Stimulated activated memory B cell treated with anti-CD40 and anti-IgM and Interleukin-4, amounts not matched to agents 10 μg/mL and 1 μg/mL and 100 μg/mL, for 72 hours (primary cell): ENCODE measurements at regions not wholly inside any gene's neighbourhood (a gene's known extent, or its start where the extent isn't known, plus 50 kb on each side); places are given as distances from the start of the nearest gene placed in this dataset.

Experiments used
- ATAC-seq: fragments of 150-1000 bp; cut with Tn5 transposase; 2 replicates; pipeline ENCODE4 v1.10.0; 2021
- H3K27ac Mint-ChIP-seq: one replicate; pipeline ENCODE4 v1.8.0; 2022; ENCODE audit warnings: mild to moderate bottlenecking, mixed read lengths
- H3K27me3 Mint-ChIP-seq: one replicate; pipeline ENCODE4 v1.8.0; 2022; ENCODE audit warnings: mixed read lengths
- H3K36me3 Mint-ChIP-seq: one replicate; pipeline ENCODE4 v1.8.0; 2022; ENCODE audit warnings: mixed read lengths
- H3K4me1 Mint-ChIP-seq: one replicate; pipeline ENCODE4 v1.8.0; 2022; ENCODE audit warnings: mixed read lengths
- H3K4me3 Mint-ChIP-seq: one replicate; pipeline ENCODE4 v1.8.0; 2022; ENCODE audit warnings: mild to moderate bottlenecking, moderate library complexity, mixed read lengths
- H3K9me3 Mint-ChIP-seq: one replicate; pipeline ENCODE4 v1.8.0; 2022; ENCODE audit warnings: mixed read lengths

DNA sequence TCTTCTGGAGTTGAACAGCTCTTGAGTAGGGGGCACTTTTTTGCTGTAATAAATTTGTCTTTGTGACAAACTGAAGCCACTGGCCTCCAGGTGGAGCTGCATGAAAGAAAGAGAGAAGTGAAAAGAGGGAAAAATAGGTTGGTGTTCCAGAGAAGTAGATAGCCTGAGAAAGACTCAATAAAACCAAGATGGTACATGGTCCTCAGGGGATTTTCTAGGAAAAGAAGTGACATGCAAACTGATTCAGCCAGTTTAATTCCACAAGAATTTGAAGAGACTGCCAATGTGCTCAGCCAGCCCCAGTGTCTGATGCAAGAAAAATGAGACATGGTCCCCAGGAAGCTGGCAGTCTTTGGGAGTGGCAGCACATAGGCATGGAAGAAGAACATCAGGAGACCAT, 152.7 kb downstream of the CD47 start:
- H3K4me1 Mint-ChIP-seq: peaks cover 7% of the 10 kb centered on the region
- no peak for ATAC-seq
- H3K36me3 Mint-ChIP-seq: peaks cover 8% of the 10 kb centered on the region
- peak overlapping the region; percentile 7 for H3K27ac Mint-ChIP-seq
- peaks cover 8% of the 10 kb centered on the region for H3K27me3 Mint-ChIP-seq
- peaks cover 5% of the 10 kb centered on the region for H3K9me3 Mint-ChIP-seq
- no peak overlapping the region for H3K4me3 Mint-ChIP-seq

DNA sequence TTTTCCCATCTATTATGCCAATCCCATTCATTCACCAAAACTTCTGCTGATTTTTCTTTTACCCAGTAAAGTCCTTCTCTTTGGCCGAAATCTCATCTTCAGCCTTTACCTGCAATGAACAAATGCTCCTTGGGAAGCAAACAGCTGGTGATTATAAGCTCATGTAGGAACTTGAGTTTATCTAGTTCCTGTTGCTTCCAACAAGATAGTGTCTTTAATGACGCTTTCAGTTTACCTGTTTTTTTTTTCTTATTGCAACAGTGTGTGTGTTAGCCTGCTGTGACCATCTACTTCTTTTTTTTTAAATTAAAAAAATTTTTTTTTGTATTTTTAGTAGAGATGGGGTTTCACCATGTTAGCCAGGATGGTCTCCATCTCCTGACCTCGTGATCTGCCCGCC, 156.0 kb downstream of the CD47 start:
- Mint-ChIP-seq H3K27ac (no peak overlapping the region), H3K4me3 (no peak overlapping the region), H3K4me1 (peaks cover 7% of the 10 kb centered on the region), H3K9me3 (peaks cover 7% of the 10 kb centered on the region), H3K36me3 (peaks cover 8% of the 10 kb centered on the region), H3K27me3 (peaks cover 13% of the 10 kb centered on the region)
- ATAC-seq: no peak

DNA sequence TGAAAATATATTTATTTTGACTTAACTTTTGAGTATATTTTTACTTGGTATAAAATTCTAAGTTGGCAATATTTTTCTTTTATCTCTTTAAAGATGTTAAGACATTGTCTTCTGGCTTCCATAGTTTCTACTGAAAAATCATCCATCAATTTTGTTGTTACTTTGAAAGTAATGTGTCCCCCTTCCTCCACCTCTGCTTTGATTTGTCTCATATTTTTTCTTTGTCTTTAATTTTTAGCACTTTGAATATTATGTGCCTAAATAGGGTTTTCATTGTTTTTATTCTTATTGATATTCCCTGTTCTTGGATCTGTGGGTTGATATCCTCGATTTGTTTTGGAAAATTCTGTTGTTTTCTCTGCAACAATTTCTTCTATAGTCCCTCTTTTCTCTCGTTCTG, 157.4 kb downstream of the CD47 start:
- ATAC-seq: no peak
- peaks cover 13% of the 10 kb centered on the region for H3K27me3 Mint-ChIP-seq
- no peak overlapping the region for H3K4me3 Mint-ChIP-seq

GRCh38 chr3:107931326-107931725, 159.5 kb downstream of the CD47 start:
- H3K9me3 Mint-ChIP-seq: peaks cover 7% of the 10 kb centered on the region
- no peak overlapping the region for H3K4me3 Mint-ChIP-seq
- no peak overlapping the region for H3K27ac Mint-ChIP-seq
- peaks cover 16% of the 10 kb centered on the region for H3K4me1 Mint-ChIP-seq
- peaks cover 8% of the 10 kb centered on the region for H3K36me3 Mint-ChIP-seq
- H3K27me3 Mint-ChIP-seq: peaks cover 14% of the 10 kb centered on the region
- no peak for ATAC-seq

More for the DNA sequence above, 157.4 kb downstream of the CD47 start:
- H3K9me3 Mint-ChIP-seq: peaks cover 7% of the 10 kb centered on the region
- H3K36me3 Mint-ChIP-seq: peaks cover 8% of the 10 kb centered on the region
- peaks cover 7% of the 10 kb centered on the region for H3K4me1 Mint-ChIP-seq
- no peak overlapping the region for H3K27ac Mint-ChIP-seq

DNA sequence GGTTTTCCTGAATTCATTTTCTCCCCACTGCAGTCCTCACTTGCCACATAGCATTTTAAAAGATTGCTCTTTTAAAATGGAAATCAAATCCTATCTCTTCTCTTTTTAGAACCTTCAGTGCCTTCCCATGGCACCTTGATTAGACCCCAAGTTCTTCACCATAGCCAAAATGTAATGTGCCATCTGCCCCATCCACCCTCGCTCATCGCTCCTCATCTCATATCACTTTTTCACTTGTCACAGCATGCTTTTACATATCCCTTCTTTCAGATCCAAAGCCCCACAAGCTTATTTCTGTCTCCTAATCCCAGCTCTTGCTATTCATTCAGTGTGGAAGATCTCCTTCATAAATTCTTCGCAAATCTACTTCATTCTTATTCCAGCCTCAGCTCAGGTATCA, 161.7 kb downstream of the CD47 start:
- Mint-ChIP-seq H3K4me3 (no peak overlapping the region), H3K9me3 (peaks cover 7% of the 10 kb centered on the region), H3K27me3 (peaks cover 24% of the 10 kb centered on the region), H3K4me1 (peaks cover 16% of the 10 kb centered on the region), H3K27ac (no peak overlapping the region), H3K36me3 (peaks cover 8% of the 10 kb centered on the region)
- ATAC-seq: no peak

DNA sequence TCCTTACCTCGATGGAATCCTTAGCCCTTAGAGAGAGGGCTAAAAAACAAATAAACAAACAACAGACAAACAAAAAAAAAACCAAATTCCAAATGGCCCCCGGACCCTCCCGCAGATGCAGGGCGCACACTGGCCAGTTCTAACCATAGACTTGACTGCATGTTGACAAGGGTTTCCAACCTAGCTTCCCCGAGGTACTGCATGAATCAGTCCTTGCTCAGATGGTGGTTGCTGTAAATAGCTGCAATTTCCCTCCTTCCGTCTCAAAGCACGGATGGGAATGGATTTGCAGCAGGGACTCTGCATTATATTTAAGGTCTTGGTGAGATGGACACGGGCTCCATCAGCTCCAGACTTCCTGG, 162.8 kb downstream of the CD47 start:
- H3K4me1 Mint-ChIP-seq: peaks cover 16% of the 10 kb centered on the region
- H3K27me3 Mint-ChIP-seq: peaks cover 16% of the 10 kb centered on the region
- H3K27ac Mint-ChIP-seq: peak overlapping the region; percentile 93
- H3K36me3 Mint-ChIP-seq: no peaks in the 10 kb centered on the region
- H3K4me3 Mint-ChIP-seq: peak overlapping the region; percentile 91
- peaks cover 1% of the 10 kb centered on the region for H3K9me3 Mint-ChIP-seq
- ATAC-seq: peak; percentile 63

DNA sequence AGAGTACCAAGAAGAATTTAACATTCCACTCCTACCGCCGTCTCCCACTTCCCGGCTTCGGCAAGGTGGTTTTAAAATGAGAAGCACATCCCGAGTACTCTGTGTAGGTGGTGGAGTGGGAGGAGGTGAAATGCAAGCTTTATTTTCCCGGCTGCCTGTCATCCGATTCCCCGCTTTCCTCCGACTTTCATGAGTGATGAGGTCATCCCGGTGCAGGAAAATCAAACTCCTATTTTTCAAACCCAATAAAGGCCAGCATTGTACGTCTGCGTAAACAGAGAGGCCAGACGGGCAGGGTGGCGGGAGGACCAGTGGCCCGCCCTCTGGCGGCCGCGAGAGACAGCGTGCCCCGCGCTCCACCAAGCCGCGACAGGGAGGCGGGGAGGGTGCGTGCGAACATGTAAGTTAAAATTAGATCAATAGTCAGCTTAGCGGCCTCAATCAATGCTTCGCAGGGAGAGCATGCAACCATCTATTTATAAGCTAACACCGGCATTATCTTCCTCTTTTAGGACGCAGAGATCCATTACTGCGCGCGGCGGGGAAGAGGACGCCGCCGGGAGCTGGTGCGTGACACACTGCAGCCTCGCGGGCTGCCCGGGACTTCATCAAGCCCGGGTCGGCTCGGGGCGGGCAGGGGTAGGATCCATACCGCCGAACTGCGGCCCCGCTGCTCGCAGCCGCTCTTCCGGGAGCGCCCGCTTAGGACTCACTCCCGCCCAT, 163.3 kb downstream of the CD47 start:
- peaks cover 11% of the 10 kb centered on the region for H3K27me3 Mint-ChIP-seq
- peak; percentile 95 for ATAC-seq
- H3K4me3 Mint-ChIP-seq: peak overlapping the region; percentile 91
- H3K36me3 Mint-ChIP-seq: no peaks in the 10 kb centered on the region
- H3K4me1 Mint-ChIP-seq: peaks cover 16% of the 10 kb centered on the region
- H3K9me3 Mint-ChIP-seq: no peaks in the 10 kb centered on the region
- peak overlapping the region; percentile 93 for H3K27ac Mint-ChIP-seq

- Mint-ChIP-seq H3K36me3 (no peaks in the 10 kb centered on the region), H3K27ac (peak overlapping the region; percentile 3), H3K4me3 (no peak overlapping the region), H3K4me1 (peaks cover 16% of the 10 kb centered on the region), H3K9me3 (no peaks in the 10 kb centered on the region), H3K27me3 (peaks cover 11% of the 10 kb centered on the region)
- no peak for ATAC-seq
These were observed 165.0 kb downstream of the CD47 start for GRCh38 chr3:107925851-107926250.

- ATAC-seq: no peak
- Mint-ChIP-seq H3K36me3 (no peaks in the 10 kb centered on the region), H3K4me1 (no peaks in the 10 kb centered on the region), H3K9me3 (no peaks in the 10 kb centered on the region), H3K27me3 (peaks cover 34% of the 10 kb centered on the region), H3K27ac (no peak overlapping the region), H3K4me3 (no peak overlapping the region)
These were observed 169.8 kb downstream of the CD47 start for GRCh38 chr3:107921038-107921437.

DNA sequence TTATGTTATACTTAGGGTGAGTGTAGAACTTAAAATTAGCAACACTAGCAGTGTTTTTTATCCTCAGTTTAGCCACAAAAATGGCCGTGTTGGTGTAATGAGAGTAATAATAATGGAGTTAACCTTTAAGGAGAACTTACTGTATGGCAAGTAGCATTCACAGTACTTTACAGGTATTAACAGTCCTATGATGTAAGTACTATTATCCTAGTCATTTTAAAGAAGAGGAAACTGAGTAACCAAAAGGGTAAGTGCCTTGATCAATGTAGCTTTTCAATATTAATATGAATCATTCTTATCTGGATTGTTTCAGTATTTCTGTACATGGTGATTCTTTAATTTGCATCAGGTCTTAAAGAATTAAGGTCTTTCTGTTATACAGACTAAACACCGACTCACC, 170.3 kb downstream of the CD47 start:
- Mint-ChIP-seq H3K4me3 (no peak overlapping the region), H3K27me3 (peaks cover 30% of the 10 kb centered on the region)

GRCh38 chr3:107919239-107919638, 171.6 kb downstream of the CD47 start:
- no peak for ATAC-seq
- Mint-ChIP-seq H3K9me3 (no peaks in the 10 kb centered on the region), H3K36me3 (no peaks in the 10 kb centered on the region), H3K4me1 (no peaks in the 10 kb centered on the region), H3K27ac (no peak overlapping the region), H3K4me3 (no peak overlapping the region), H3K27me3 (peaks cover 28% of the 10 kb centered on the region)

More for the DNA sequence above, 170.3 kb downstream of the CD47 start:
- H3K36me3 Mint-ChIP-seq: no peaks in the 10 kb centered on the region
- H3K27ac Mint-ChIP-seq: no peak overlapping the region
- H3K9me3 Mint-ChIP-seq: no peaks in the 10 kb centered on the region
- H3K4me1 Mint-ChIP-seq: no peaks in the 10 kb centered on the region
- no peak for ATAC-seq

DNA sequence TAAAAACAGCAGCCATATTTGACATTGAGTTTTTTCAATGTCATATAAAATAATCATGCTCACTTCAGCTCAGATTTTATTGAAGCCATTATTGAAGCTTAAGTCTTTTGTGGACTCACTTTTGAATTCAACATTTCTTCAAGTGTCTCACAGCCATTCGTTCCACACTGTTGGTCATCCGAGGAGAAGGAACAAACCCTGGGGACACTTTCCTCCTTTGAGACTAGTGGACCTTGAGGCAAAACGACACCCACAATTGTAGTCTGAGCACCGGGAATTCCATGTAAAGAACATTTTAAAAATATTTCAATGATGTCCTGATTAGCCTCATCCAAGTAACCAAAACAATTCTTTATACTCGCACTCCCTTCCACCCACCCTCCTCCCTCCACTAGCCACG, 174.7 kb downstream of the CD47 start:
- H3K4me3 Mint-ChIP-seq: no peak overlapping the region
- H3K4me1 Mint-ChIP-seq: peaks cover 4% of the 10 kb centered on the region
- H3K27me3 Mint-ChIP-seq: peaks cover 28% of the 10 kb centered on the region
- no peaks in the 10 kb centered on the region for H3K9me3 Mint-ChIP-seq
- H3K27ac Mint-ChIP-seq: no peak overlapping the region
- no peaks in the 10 kb centered on the region for H3K36me3 Mint-ChIP-seq
- no peak for ATAC-seq

DNA sequence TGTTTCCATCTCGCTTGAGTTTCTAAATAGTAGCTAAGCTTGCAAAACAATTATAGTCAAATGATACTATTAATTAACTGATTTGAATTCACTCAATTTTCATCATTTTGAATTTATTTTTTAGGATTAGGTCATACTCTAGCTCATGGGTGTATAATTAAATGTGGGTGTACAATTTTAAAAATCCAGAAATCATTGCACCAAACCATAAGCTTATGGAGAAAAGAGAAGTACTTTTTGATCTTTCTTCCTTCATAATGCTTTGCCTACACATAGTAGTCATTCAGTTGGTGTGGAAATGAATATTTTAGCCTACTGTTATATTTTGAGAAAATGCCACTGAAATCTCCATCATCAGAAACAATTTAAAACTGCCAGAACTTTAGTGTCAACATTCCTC, 175.1 kb downstream of the CD47 start:
- ATAC-seq: no peak

DNA sequence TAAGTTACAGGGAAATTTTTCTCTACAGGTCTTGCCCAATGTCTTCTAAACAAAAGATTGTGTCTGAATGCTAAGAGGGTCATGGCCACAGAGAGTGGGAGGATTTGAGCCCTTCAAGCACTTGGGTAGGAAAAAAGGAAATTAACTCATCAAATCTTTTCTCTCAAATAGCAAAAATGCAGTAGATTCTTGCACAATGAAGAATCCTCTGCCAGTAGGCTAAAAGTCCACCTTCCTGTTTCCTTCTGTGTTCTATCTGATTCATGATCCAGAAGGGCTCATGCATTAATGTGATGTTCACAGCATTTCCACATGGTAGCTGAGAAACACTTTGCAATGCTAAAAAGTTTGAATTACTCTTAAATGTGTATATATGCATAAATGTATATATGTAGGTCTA, 177.1 kb downstream of the CD47 start:
- Mint-ChIP-seq H3K27me3 (peaks cover 27% of the 10 kb centered on the region), H3K36me3 (no peaks in the 10 kb centered on the region), H3K4me3 (no peak overlapping the region), H3K27ac (no peak overlapping the region), H3K4me1 (peaks cover 14% of the 10 kb centered on the region), H3K9me3 (no peaks in the 10 kb centered on the region)
- ATAC-seq: no peak

More for the DNA sequence above, 175.1 kb downstream of the CD47 start:
- Mint-ChIP-seq H3K36me3 (no peaks in the 10 kb centered on the region), H3K9me3 (no peaks in the 10 kb centered on the region), H3K27ac (no peak overlapping the region), H3K4me1 (peaks cover 8% of the 10 kb centered on the region), H3K4me3 (no peak overlapping the region), H3K27me3 (peaks cover 28% of the 10 kb centered on the region)

DNA sequence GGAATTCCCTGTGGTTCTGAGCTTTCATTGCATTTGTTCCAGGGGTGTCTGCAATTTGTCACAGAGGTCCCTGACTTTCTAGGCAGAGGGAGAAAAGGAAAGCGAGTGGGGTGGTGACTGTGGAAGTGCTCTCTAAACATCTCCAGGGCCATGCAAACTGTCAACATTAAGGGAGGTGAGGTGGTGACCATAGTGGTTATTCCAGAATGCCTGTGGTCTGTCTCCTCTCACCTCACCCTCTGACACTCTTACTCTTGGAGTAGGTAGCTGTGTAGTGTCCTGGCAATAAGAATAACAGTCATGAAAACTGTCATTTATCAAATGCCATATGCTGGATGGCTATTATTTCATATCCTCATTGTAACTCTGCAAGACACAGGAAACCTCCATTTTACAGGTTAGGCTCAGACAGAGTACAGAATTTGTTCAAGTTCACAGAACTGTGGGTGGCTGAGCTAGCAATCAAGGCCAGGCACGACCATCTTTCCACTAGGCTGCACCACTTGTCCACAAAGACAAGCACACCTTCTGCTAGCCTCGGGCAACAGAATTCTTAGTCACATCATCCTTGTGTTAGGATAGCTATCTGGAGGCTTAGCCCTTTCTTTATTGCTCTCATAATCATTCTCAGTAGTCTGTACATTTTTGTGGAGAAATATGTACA, 179.4 kb downstream of the CD47 start:
- Mint-ChIP-seq H3K36me3 (no peaks in the 10 kb centered on the region), H3K4me1 (peaks cover 14% of the 10 kb centered on the region), H3K27ac (no peak overlapping the region), H3K4me3 (no peak overlapping the region), H3K9me3 (no peaks in the 10 kb centered on the region), H3K27me3 (peaks cover 5% of the 10 kb centered on the region)
- ATAC-seq: no peak

DNA sequence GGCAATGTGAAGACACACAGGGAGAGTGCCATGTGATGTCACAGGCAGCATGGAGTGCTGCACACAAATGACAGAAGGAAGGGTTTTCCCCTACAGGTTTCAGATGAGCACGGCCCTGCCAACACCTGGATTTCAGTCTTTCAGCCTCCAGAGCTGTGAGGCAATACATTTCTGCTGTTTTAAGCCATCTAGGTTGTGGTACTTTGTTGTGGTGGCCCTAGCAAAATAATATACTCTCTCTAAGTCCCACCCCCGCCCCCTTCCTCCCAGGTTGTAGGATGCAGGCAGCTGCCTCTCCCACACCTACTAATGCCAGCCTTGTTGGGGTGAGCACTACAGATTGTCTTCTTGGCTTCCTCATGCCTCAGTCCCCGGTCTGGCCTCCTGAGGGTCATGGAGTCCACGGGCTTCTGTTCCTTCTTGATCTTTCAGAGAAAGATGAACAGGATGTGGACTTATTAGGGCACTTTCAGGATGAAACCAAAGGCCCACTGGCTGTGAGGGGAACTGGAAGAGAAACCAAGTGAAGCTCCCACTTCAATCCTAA, 180.0 kb downstream of the CD47 start:
- Mint-ChIP-seq H3K9me3 (no peaks in the 10 kb centered on the region), H3K27ac (no peak overlapping the region), H3K4me1 (peaks cover 14% of the 10 kb centered on the region), H3K36me3 (no peaks in the 10 kb centered on the region), H3K27me3 (no peaks in the 10 kb centered on the region), H3K4me3 (no peak overlapping the region)
- ATAC-seq: peak; percentile 90
